ENCODE measurements at regions not wholly inside any gene's neighbourhood (a gene's known extent, or its start where the extent isn't known, plus 50 kb on each side); places are given as distances from the start of the nearest gene placed in this dataset.

DNA sequence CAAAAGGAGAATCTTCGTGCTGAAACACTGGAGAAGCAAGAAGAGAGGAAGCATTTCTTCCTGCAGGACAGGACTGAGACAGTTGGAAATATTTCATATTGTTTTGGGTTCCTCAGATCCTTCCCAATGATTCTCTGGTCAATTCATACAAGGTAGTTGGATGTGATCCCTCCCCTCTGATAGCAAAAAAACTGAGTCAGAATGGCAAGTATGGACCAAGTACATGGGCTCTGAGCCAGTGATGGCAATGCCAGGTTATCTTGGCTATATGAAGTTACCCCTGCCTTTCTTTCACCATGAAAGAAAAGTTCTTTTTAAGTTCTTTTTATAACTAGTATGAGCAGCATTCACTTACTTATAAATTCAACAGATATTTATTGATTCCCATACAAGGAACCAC lies 124.4 kb upstream of the PTPRZ1 start:
- TF ChIP-seq, protein P1, sequence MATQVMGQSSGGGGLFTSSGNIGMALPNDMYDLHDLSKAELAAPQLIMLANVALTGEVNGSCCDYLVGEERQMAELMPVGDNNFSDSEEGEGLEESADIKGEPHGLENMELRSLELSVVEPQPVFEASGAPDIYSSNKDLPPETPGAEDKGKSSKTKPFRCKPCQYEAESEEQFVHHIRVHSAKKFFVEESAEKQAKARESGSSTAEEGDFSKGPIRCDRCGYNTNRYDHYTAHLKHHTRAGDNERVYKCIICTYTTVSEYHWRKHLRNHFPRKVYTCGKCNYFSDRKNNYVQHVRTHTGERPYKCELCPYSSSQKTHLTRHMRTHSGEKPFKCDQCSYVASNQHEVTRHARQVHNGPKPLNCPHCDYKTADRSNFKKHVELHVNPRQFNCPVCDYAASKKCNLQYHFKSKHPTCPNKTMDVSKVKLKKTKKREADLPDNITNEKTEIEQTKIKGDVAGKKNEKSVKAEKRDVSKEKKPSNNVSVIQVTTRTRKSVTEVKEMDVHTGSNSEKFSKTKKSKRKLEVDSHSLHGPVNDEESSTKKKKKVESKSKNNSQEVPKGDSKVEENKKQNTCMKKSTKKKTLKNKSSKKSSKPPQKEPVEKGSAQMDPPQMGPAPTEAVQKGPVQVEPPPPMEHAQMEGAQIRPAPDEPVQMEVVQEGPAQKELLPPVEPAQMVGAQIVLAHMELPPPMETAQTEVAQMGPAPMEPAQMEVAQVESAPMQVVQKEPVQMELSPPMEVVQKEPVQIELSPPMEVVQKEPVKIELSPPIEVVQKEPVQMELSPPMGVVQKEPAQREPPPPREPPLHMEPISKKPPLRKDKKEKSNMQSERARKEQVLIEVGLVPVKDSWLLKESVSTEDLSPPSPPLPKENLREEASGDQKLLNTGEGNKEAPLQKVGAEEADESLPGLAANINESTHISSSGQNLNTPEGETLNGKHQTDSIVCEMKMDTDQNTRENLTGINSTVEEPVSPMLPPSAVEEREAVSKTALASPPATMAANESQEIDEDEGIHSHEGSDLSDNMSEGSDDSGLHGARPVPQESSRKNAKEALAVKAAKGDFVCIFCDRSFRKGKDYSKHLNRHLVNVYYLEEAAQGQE (IDR thresholded peaks at IDR 0.05; ENCODE audit: low read depth), result no peak
- TF ChIP-seq, protein P2, sequence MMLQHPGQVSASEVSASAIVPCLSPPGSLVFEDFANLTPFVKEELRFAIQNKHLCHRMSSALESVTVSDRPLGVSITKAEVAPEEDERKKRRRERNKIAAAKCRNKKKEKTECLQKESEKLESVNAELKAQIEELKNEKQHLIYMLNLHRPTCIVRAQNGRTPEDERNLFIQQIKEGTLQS (IDR thresholded peaks at IDR 0.05), result no peak
- TF ChIP-seq, protein P3, sequence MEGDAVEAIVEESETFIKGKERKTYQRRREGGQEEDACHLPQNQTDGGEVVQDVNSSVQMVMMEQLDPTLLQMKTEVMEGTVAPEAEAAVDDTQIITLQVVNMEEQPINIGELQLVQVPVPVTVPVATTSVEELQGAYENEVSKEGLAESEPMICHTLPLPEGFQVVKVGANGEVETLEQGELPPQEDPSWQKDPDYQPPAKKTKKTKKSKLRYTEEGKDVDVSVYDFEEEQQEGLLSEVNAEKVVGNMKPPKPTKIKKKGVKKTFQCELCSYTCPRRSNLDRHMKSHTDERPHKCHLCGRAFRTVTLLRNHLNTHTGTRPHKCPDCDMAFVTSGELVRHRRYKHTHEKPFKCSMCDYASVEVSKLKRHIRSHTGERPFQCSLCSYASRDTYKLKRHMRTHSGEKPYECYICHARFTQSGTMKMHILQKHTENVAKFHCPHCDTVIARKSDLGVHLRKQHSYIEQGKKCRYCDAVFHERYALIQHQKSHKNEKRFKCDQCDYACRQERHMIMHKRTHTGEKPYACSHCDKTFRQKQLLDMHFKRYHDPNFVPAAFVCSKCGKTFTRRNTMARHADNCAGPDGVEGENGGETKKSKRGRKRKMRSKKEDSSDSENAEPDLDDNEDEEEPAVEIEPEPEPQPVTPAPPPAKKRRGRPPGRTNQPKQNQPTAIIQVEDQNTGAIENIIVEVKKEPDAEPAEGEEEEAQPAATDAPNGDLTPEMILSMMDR (IDR thresholded peaks at IDR 0.05 in 2 of 3, conservative IDR thresholded peaks at IDR 0.05 in 1 of 3; ENCODE audit: borderline replicate concordance in 1 of 3, insufficient read depth in 1 of 3, low read depth in 2 of 3, low read length in 2 of 3), result no peak
- no peak for TF ChIP-seq EZH2 (IDR thresholded peaks at IDR 0.05)
